ENCODE measurements at regions not wholly inside any gene's neighbourhood (a gene's known extent, or its start where the extent isn't known, plus 50 kb on each side); places are given as distances from the start of the nearest gene placed in this dataset.

GRCh38 chr3:95162794-95163193 is 1099.9 kb downstream of the NSUN3 start:
- 29 to 59% (median 38%) methylated on average over 1 of the region's 1 CpG for WGBS, 4 donors
- no peaks in the 10 kb centered on the region for H3K36me3 ChIP-seq (replicated peaks in 1 of 2)
- no peak for TF ChIP-seq POLR2A (IDR thresholded peaks at IDR 0.05)
- TF ChIP-seq CTCF (IDR thresholded peaks at IDR 0.05): no peak
- no peak for DNase-seq
- no peaks in the 10 kb centered on the region for H3K4me1 ChIP-seq (replicated peaks in 1 of 2)
- H3K4me3 ChIP-seq: no peak overlapping the region
- H3K27ac ChIP-seq: no peak overlapping the region
- H3K27me3 ChIP-seq: no peaks in the 10 kb centered on the region
- intact Hi-C loops (cut with DNase I): no loop called here
- H3K9me3 ChIP-seq (replicated peaks in 1 of 3): no peaks in the 10 kb centered on the region

DNA sequence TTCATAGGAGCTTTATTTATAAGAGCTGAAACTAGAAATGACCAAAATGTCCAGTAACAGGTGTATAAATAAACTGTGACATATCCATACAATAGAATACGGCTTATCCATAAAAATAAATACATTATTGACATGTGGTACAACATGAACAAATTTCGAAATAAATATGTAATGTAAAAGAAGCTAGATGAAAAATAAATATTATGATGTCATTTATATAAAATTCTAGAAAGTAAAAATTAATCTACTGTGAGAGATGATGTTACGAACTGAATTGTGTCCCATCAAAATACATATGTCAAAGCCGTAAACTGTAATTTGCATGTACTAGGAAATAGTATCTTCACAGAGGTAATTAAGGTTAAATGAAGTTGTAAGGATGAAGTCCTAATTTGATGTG is 1104.9 kb downstream of the NSUN3 start:
- Histone ChIP-seq H3K4me3 (no peak overlapping the region), H3K4me1 (replicated peaks in 1 of 2) (no peaks in the 10 kb centered on the region), H3K9me3 (replicated peaks in 1 of 3) (no peaks in the 10 kb centered on the region), H3K27me3 (no peaks in the 10 kb centered on the region), H3K36me3 (replicated peaks in 1 of 2) (no peaks in the 10 kb centered on the region), H3K27ac (no peak overlapping the region)
- WGBS, 4 donors: 77 to 84% (median 80%) methylated on average over 4 of the region's 4 CpGs
- no peak for TF ChIP-seq CTCF (IDR thresholded peaks at IDR 0.05)
- TF ChIP-seq POLR2A (IDR thresholded peaks at IDR 0.05): no peak
- intact Hi-C loops (cut with DNase I): no loop called here
- no peak for DNase-seq

GRCh38 chr3:95168526-95168925 is 1105.7 kb downstream of the NSUN3 start:
- Histone ChIP-seq H3K4me3 (no peak overlapping the region), H3K4me1 (replicated peaks in 1 of 2) (no peaks in the 10 kb centered on the region), H3K27me3 (no peaks in the 10 kb centered on the region), H3K9me3 (replicated peaks in 1 of 3) (no peaks in the 10 kb centered on the region), H3K36me3 (replicated peaks in 1 of 2) (no peaks in the 10 kb centered on the region), H3K27ac (no peak overlapping the region)
- intact Hi-C loops (cut with DNase I): no loop called here
- TF ChIP-seq CTCF (IDR thresholded peaks at IDR 0.05) (no peak), POLR2A (IDR thresholded peaks at IDR 0.05) (no peak)
- WGBS, 4 donors: 80 to 88% (median 84%) methylated on average over 5 to 7 of the region's 7 CpGs
- DNase-seq: no peak

- Histone ChIP-seq H3K36me3 (replicated peaks in 1 of 2) (no peaks in the 10 kb centered on the region), H3K27me3 (no peaks in the 10 kb centered on the region), H3K27ac (no peak overlapping the region), H3K4me3 (no peak overlapping the region), H3K9me3 (replicated peaks in 1 of 3) (no peaks in the 10 kb centered on the region), H3K4me1 (replicated peaks in 1 of 2) (no peaks in the 10 kb centered on the region)
- intact Hi-C loops (cut with DNase I): no loop called here
- no peak for TF ChIP-seq POLR2A (IDR thresholded peaks at IDR 0.05)
- no peak for TF ChIP-seq CTCF (IDR thresholded peaks at IDR 0.05)
- 67 to 77% (median 73%) methylated on average over 3 of the region's 3 CpGs for WGBS, 4 donors
- DNase-seq: no peak
These were observed 1109.5 kb downstream of the NSUN3 start for GRCh38 chr3:95172164-95172943.
